NCI-H1930 (cell line): ENCODE measurements at regions not wholly inside any gene's neighbourhood (a gene's known extent, or its start where the extent isn't known, plus 50 kb on each side); places are given as distances from the start of the nearest gene placed in this dataset.
A peak's percentile ranks its signal among the peaks of the same experiment; 100 is the strongest.

Experiments
- DNase-seq, 2 experiments: peaks; one replicate each; lab custom pipeline; 2025; lab: John Stamatoyannopoulos, UW

GRCh38 chr2:221103930-221104329 lies 468.2 kb downstream of the EPHA4 start:
- no peak for DNase-seq

GRCh38 chr2:221104361-221104811 lies 467.7 kb downstream of the EPHA4 start:
- DNase-seq: no peak

GRCh38 chr2:221106241-221106640 lies 465.9 kb downstream of the EPHA4 start:
- DNase-seq: no peak

- DNase-seq: no peak
Measured at GRCh38 chr2:221107424-221107823, 464.7 kb downstream of the EPHA4 start.

- DNase-seq: no peak
Measured at GRCh38 chr2:221109552-221109951, 462.6 kb downstream of the EPHA4 start.

GRCh38 chr2:221111739-221112138 lies 460.4 kb downstream of the EPHA4 start:
- DNase-seq: no peak

GRCh38 chr2:221112744-221113143 lies 459.4 kb downstream of the EPHA4 start:
- DNase-seq: no peak

- DNase-seq: no peak
Measured at GRCh38 chr2:221115944-221116343, 456.2 kb downstream of the EPHA4 start.

- DNase-seq: no peak
Measured at GRCh38 chr2:221120643-221121042, 451.5 kb downstream of the EPHA4 start.

- no peak for DNase-seq
Measured at GRCh38 chr2:221123396-221123795, 448.7 kb downstream of the EPHA4 start.

GRCh38 chr2:221124532-221125240 lies 447.4 kb downstream of the EPHA4 start:
- DNase-seq: peak; percentile 67 to 73

GRCh38 chr2:221125691-221126090 lies 446.4 kb downstream of the EPHA4 start:
- no peak for DNase-seq

- DNase-seq: no peak
Measured at GRCh38 chr2:221129657-221130056, 442.4 kb downstream of the EPHA4 start.

- no peak for DNase-seq
Measured at GRCh38 chr2:221130431-221130830, 441.7 kb downstream of the EPHA4 start.

GRCh38 chr2:221133941-221134340 lies 438.2 kb downstream of the EPHA4 start:
- DNase-seq: no peak

GRCh38 chr2:221134718-221135117 lies 437.4 kb downstream of the EPHA4 start:
- DNase-seq: no peak

GRCh38 chr2:221135699-221136098 lies 436.4 kb downstream of the EPHA4 start:
- DNase-seq: no peak

- no peak for DNase-seq
Measured at GRCh38 chr2:221137385-221137784, 434.7 kb downstream of the EPHA4 start.

GRCh38 chr2:221142341-221142740 lies 429.8 kb downstream of the EPHA4 start:
- no peak for DNase-seq

GRCh38 chr2:221143231-221143630 lies 428.9 kb downstream of the EPHA4 start:
- no peak for DNase-seq

- no peak for DNase-seq
Measured at GRCh38 chr2:221144909-221145308, 427.2 kb downstream of the EPHA4 start.

GRCh38 chr2:221145396-221145795 lies 426.7 kb downstream of the EPHA4 start:
- DNase-seq: no peak

GRCh38 chr2:221153226-221153625 lies 418.9 kb downstream of the EPHA4 start:
- DNase-seq: peak in 1 of 2 experiments; percentile 23

GRCh38 chr2:221154176-221154575 lies 417.9 kb downstream of the EPHA4 start:
- DNase-seq: no peak
